SK-N-SH treated with all-trans-retinoic acid at 6 μM for 48 hours (cell line): ENCODE measurements at regions not wholly inside any gene's neighbourhood (a gene's known extent, or its start where the extent isn't known, plus 50 kb on each side); places are given as distances from the start of the nearest gene placed in this dataset.

Source experiments
- ATAC-seq: fragments of 200-7000 bp; cut with Tn5 transposase; 3 replicates; pipeline ENCODE4 v1.9.1; 2020; ENCODE audit warnings: mild to moderate bottlenecking, moderate library complexity
- BACH2 ChIP-seq: fragments of 250-450 bp; sonication (Bioruptor Pico); IDR thresholded peaks from 2 replicates; pipeline ENCODE4 v1.9.0; 2021; ENCODE audit warnings: mild to moderate bottlenecking, borderline replicate concordance
- CREB5 ChIP-seq: fragments of 250-450 bp; sonication (Bioruptor Pico); IDR thresholded peaks from 2 replicates; pipeline ENCODE4 v1.5.1; 2020; ENCODE audit warnings: low read depth, mild to moderate bottlenecking, moderate library complexity
- CSDC2 ChIP-seq: fragments of 250-450 bp; sonication (Bioruptor Pico); IDR thresholded peaks from 2 replicates; pipeline ENCODE4 v1.5.0; 2020; ENCODE audit warnings: mild to moderate bottlenecking, moderate library complexity
- CSRNP3 ChIP-seq: fragments of 250-450 bp; sonication (Bioruptor Pico); IDR thresholded peaks from 2 replicates; pipeline ENCODE4 v1.5.1; 2021; ENCODE audit warnings: mild to moderate bottlenecking, moderate library complexity
- ESRRG ChIP-seq: fragments of 250-450 bp; sonication (Bioruptor Pico); IDR thresholded peaks from 2 replicates; pipeline ENCODE4 v1.6.1; 2021; ENCODE audit warnings: mild to moderate bottlenecking
- GLIS3 ChIP-seq: fragments of 250-450 bp; sonication (Bioruptor Pico); IDR thresholded peaks from 2 replicates; pipeline ENCODE4 v1.5.0; 2020; ENCODE audit warnings: mild to moderate bottlenecking, moderate library complexity
- ISL1 ChIP-seq: fragments of 250-450 bp; sonication (Bioruptor Pico); IDR thresholded peaks from 2 replicates; pipeline ENCODE4 v2.1.2; 2022; ENCODE audit warnings: mild to moderate bottlenecking, moderate library complexity
- OSR1 ChIP-seq: fragments of 250-450 bp; sonication (Bioruptor Pico); IDR thresholded peaks from 2 replicates; pipeline ENCODE4 v1.8.0; 2022; ENCODE audit warnings: moderate library complexity, mild to moderate bottlenecking, inconsistent platforms
- PPARA ChIP-seq: fragments of 250-450 bp; sonication (Bioruptor Pico); IDR thresholded peaks from 2 replicates; pipeline ENCODE4 v1.5.0; 2020; ENCODE audit warnings: mild to moderate bottlenecking, borderline replicate concordance
- RARB ChIP-seq: fragments of 250-450 bp; sonication (Bioruptor Pico); IDR thresholded peaks from 2 replicates; pipeline ENCODE4 v1.8.0; 2021; ENCODE audit warnings: mild to moderate bottlenecking, moderate library complexity
- SNAI2 ChIP-seq: fragments of 250-450 bp; sonication (Bioruptor Pico); IDR thresholded peaks from 2 replicates; pipeline ENCODE4 v1.5.0; 2020; ENCODE audit warnings: mild to moderate bottlenecking, moderate library complexity
- TOX ChIP-seq: fragments of 250-450 bp; sonication (Bioruptor Pico); IDR thresholded peaks from 2 replicates; pipeline ENCODE4 v1.8.0; 2021; ENCODE audit warnings: mild to moderate bottlenecking, moderate library complexity, borderline replicate concordance
- TSHZ2 ChIP-seq: fragments of 250-450 bp; sonication (Bioruptor Pico); IDR thresholded peaks from 2 replicates; pipeline ENCODE4 v1.5.0; 2020; ENCODE audit warnings: mild to moderate bottlenecking, moderate library complexity
- ZC3H10 ChIP-seq: fragments of 250-450 bp; sonication (Bioruptor Pico); IDR thresholded peaks from 2 replicates; pipeline ENCODE4 v1.5.1; 2021; ENCODE audit warnings: mild to moderate bottlenecking, moderate library complexity
- ZFP3 ChIP-seq: fragments of 250-450 bp; sonication (Bioruptor Pico); IDR thresholded peaks from 2 replicates; pipeline ENCODE4 v1.5.0; 2020; ENCODE audit warnings: mild to moderate bottlenecking, moderate library complexity
- ZFP30 ChIP-seq: fragments of 450-650 bp; formaldehyde crosslinking; IDR thresholded peaks from 2 replicates; pipeline ENCODE4 v1.5.0; 2022; ENCODE audit warnings: mild to moderate bottlenecking, moderate library complexity
- ZNF565 ChIP-seq: fragments of 450-650 bp; formaldehyde crosslinking; conservative IDR thresholded peaks from 2 replicates; pipeline ENCODE4 v1.5.0; 2020; ENCODE audit warnings: low read depth, mild to moderate bottlenecking, moderate library complexity
- ZNF70 ChIP-seq: fragments of 450-650 bp; formaldehyde crosslinking; IDR thresholded peaks from 2 replicates; pipeline ENCODE4 v1.5.0; 2020; ENCODE audit warnings: mild to moderate bottlenecking, moderate library complexity
- ZNF8 ChIP-seq: fragments of 450-650 bp; formaldehyde crosslinking; IDR thresholded peaks from 2 replicates; pipeline ENCODE4 v1.5.0; 2020; ENCODE audit warnings: mild to moderate bottlenecking, moderate library complexity
- TF ChIP-seq, protein P1 (sequence below): fragments of 250-450 bp; sonication (Bioruptor Pico); IDR thresholded peaks from 2 replicates; pipeline ENCODE4 v1.8.0; 2020; ENCODE audit warnings: mild to moderate bottlenecking, moderate library complexity, borderline replicate concordance

GRCh38 chr9:12289711-12290110 lies 403.5 kb upstream of the TYRP1 start (continued):
- TF ChIP-seq ZNF8 (CRISPR knock-in tag) (no peak), RARB (CRISPR knock-in tag) (no peak)

- no peak for TF ChIP-seq ISL1 (CRISPR knock-in tag)
- TF ChIP-seq ZFP3 (CRISPR knock-in tag) = no peak
- TF ChIP-seq CSDC2 (CRISPR knock-in tag) = no peak
- TF ChIP-seq SNAI2 = no peak
- no peak for TF ChIP-seq BACH2 (CRISPR knock-in tag)
- TF ChIP-seq CSRNP3 (CRISPR knock-in tag) = no peak
- no peak for TF ChIP-seq TSHZ2 (CRISPR knock-in tag)
- TF ChIP-seq TOX = no peak
- ATAC-seq = no peak
Observed at GRCh38 chr9:12290166-12290869, 402.9 kb upstream of the TYRP1 start.

DNA sequence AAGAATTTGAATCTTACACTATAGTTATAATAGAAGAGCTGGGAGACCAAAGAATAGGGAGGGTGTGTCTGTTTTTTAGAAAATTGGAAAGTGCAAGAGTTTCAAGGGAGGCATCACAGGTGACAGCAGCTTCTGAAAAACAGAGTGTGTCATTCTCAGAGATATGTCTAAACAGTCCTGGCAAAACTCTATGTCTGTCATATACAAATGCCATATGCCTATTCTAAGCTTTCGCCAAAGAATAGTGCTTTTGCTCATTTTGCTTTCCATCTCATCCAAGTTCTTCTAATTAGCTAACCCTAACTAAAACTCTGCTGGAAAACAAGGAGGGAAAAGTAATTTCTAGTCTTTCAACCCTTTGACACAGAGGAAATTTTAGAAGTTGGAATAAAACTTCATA lies 388.0 kb upstream of the TYRP1 start:
- TF ChIP-seq PPARA (CRISPR knock-in tag) (no peak), CSDC2 (CRISPR knock-in tag) (no peak), CREB5 (CRISPR knock-in tag) (no peak), ZFP3 (CRISPR knock-in tag) (no peak), ZNF70 (no peak), ZC3H10 (CRISPR knock-in tag) (no peak)
- TF ChIP-seq, protein P1, sequence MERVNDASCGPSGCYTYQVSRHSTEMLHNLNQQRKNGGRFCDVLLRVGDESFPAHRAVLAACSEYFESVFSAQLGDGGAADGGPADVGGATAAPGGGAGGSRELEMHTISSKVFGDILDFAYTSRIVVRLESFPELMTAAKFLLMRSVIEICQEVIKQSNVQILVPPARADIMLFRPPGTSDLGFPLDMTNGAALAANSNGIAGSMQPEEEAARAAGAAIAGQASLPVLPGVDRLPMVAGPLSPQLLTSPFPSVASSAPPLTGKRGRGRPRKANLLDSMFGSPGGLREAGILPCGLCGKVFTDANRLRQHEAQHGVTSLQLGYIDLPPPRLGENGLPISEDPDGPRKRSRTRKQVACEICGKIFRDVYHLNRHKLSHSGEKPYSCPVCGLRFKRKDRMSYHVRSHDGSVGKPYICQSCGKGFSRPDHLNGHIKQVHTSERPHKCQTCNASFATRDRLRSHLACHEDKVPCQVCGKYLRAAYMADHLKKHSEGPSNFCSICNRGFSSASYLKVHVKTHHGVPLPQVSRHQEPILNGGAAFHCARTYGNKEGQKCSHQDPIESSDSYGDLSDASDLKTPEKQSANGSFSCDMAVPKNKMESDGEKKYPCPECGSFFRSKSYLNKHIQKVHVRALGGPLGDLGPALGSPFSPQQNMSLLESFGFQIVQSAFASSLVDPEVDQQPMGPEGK (CRISPR knock-in tag) = no peak
- TF ChIP-seq, all 23 proteins: peak for 0
- ATAC-seq = no peak

DNA sequence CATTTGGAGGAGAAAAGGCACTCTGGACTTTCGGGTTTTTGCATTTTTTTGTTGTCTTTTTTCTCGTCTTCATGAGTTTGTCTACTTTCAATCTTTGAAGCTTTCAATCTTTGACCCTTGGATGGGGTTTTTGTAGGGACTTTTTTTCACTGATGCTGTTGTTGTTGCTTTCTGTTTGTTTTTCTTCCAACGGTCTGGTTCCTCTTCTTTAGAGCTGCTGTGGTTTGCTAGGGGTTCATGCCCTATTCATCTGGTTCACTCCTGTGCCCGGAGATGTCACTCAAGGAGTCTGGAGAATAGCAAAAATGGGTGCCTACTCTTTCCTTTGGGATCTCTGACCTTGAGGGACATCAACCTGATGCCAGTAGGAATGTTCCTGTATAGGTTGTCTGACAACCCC lies 378.6 kb upstream of the TYRP1 start:
- no peak for ATAC-seq
- TF ChIP-seq ZNF565 (CRISPR knock-in tag) = no peak
- TF ChIP-seq ZFP30 (CRISPR knock-in tag) = no peak
- TF ChIP-seq SNAI2 = no peak
- TF ChIP-seq TOX = no peak
- TF ChIP-seq CSRNP3 (CRISPR knock-in tag) = no peak
- no peak for TF ChIP-seq GLIS3 (CRISPR knock-in tag)
- no peak for TF ChIP-seq ESRRG (CRISPR knock-in tag)
- TF ChIP-seq, protein P1 (CRISPR knock-in tag) = no peak
- TF ChIP-seq ISL1 (CRISPR knock-in tag) = no peak
- no peak for TF ChIP-seq PPARA (CRISPR knock-in tag)
- no peak for TF ChIP-seq TSHZ2 (CRISPR knock-in tag)
- no peak for TF ChIP-seq ZNF8 (CRISPR knock-in tag)
- TF ChIP-seq OSR1 (CRISPR knock-in tag) = no peak
- TF ChIP-seq BACH2 (CRISPR knock-in tag) = no peak
